HG03460 (cell line): ENCODE measurements at regions not wholly inside any gene's neighbourhood (a gene's known extent, or its start where the extent isn't known, plus 50 kb on each side); places are given as distances from the start of the nearest gene placed in this dataset.

Experiments used
- ATAC-seq: cut with Tn5 transposase; IDR thresholded peaks from one replicate; pipeline ENCODE4 v1.9.1; 2021; ENCODE audit not compliant: unreplicated experiment

- no peak for ATAC-seq
Observed at GRCh38 chr17:5635949-5636348, 51.6 kb upstream of the NLRP1 start.

DNA sequence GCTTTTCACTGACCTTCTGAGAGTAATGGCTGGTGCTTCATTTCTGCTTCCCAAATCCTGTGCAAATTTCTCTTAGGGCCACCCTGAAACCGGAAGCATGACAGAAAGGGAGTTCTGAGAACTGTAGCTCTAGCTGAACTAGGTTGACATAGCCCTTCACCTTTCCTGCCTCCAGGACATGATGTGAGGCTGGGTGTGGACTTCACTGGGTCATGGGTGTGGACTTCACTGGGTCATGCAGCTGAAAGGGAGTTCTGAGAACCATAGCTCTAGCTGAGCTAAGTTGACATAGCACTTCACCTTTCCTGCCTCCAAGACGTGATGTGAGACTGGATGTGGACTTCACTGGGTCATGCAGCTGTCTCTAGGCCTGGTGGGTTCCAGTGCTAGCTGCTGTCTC lies 54.3 kb upstream of the NLRP1 start:
- ATAC-seq: no peak

DNA sequence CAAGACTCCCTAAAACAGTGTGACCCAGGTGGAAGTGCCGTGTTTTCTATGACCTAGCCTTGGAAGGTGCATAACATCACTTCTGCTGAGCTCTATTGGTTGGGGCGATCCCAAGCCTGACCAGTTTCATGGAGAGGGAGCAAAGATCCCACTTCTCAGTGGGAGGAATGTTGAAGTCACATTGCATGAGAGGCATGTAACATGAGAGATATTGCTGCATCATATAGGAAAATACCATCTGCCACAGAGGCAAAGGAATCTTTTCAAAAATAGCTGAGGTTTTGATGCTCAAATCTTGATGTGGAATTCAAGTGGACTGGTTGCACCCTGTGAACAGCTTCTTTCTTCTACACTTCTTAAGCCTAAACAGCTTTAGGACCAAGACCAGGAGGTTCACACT lies 56.4 kb upstream of the NLRP1 start:
- no peak for ATAC-seq

DNA sequence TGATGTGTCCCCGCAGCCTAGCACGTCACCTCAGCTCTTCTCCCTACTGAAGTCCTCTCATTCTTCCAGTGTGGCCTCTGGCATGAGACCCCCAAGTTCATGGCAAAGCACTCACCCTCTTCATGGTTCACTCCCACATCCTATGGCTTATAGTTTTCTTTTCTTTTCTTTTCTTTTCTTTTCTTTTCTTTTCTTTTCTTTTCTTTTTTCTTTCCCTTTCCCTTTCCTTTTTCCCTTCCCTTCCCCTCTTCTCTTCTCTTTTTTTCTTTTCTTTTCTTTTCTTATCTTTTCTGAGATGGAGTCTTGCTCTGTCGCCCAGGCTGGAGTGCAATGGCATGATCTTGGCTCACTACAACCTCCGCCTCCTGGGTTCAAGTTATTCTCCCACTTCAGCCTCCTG lies 58.4 kb upstream of the NLRP1 start:
- no peak for ATAC-seq

DNA sequence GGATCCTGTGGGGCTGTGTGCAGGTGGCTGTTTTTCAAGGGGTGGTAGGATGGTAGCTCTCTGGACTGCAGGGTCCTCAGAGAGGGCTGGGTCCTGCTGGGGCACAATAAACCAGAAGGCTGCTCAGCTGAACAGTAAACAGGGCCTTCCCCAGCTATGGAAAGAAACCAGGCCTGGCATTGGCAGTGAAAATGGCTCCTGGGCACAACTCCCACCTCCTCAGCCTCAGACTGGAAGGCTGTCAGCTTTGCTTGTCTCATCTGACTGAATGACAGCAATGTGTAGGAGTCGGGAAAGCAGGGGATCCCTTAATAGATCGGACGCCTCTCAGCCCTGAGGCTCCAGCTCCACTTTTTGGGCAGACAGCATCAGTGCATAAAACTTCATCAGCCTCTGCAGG lies 59.8 kb upstream of the NLRP1 start:
- ATAC-seq: no peak

DNA sequence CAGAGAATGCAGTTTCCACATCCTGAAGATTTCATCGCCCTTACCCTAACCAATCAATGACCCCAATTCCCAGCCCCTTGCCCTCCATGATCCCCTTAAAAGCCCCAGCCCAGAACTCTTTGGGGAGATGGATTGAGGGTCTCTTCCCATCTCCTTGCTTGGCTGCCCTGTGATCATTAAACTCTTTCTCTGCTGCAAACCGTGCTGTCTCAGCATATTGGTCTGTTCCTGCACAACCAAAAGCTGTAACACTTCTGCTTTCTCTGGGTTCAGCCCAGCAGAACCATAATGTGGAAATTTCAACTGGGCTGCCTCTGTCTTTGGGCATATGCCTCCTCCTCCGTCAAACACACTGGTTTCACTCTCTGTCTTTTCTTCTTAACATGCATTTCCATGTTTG lies 67.0 kb upstream of the NLRP1 start:
- no peak for ATAC-seq

- no peak for ATAC-seq
Observed at GRCh38 chr17:5661491-5662125, 77.3 kb upstream of the NLRP1 start.

DNA sequence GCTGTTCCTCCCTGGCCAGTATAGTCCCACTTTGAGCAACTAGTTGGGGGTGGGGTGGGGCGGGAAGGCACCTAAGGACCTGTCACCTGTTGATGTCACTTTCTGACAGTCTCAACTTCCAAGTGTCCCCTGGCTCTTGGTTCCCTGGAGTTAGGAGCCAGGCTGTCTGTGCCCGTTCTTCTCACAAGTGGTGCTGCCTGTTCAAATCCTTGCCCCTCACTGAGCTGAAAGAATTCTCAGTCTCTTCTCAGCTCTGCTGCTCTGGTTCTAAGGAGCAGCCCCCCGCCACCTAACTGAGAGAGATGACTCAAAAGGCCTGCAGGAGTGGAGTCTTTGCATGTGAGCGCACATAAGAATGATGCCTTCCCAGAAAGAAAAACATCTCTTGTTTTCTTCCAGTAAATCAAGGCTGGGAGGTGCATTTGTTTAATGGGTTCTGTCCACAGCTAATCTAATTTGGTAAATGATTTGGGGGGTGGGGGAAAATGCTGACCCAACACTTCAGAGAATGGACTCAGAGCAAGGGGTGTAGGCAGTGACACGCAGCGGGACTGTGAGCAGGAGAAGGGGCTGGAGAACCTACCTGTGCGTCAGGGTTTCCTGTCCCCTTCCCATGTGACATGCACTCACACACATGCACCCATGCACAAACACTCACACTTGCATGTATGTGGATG lies 78.2 kb upstream of the NLRP1 start:
- no peak for ATAC-seq

GRCh38 chr17:5665164-5665563 lies 80.9 kb upstream of the NLRP1 start:
- ATAC-seq: no peak

DNA sequence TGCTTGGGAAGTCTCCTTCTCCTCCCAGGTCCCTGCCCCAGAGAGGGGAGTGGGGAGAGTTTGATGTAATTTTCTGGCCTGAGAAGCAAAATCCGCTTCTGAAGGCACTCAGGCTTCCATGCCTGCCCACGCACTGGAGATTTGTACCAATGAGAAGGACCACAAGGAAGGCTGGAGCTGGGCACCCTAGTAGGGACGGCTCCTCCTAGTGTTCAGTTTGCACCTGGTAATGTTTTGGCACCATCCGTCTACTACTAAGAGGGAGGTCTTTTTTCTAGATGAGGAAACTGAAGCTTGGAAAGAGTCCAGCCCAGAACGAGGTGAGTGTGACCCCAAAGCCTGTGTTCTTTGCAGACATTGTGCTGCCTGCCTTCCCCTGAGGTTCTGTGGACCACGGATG lies 83.6 kb upstream of the NLRP1 start:
- no peak for ATAC-seq

GRCh38 chr17:5668557-5669138 lies 84.3 kb upstream of the NLRP1 start:
- ATAC-seq: no peak

- ATAC-seq: no peak
Observed at GRCh38 chr17:5669191-5669590, 84.9 kb upstream of the NLRP1 start.

DNA sequence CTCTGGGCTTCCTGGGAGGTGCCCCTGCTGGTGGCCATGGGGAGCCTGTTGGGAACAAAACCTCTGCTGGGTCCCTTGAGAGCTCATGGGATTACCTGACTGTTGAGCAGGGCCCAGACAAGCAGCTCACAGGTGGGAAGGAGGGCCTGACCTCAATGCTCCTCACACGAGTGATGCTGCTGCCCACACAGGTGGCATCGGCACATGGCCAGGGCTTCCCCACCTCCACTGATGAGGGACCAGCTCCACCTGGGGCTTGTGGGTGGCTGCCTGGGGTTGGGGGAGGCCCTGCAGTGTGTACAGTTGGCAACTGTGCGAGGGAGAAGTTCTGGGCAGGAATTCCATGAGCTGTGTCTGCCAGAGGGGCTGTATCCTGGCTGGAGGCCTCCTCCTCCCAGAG lies 87.8 kb upstream of the NLRP1 start:
- ATAC-seq: no peak

- no peak for ATAC-seq
Observed at GRCh38 chr17:5672815-5673430, 88.6 kb upstream of the NLRP1 start.

DNA sequence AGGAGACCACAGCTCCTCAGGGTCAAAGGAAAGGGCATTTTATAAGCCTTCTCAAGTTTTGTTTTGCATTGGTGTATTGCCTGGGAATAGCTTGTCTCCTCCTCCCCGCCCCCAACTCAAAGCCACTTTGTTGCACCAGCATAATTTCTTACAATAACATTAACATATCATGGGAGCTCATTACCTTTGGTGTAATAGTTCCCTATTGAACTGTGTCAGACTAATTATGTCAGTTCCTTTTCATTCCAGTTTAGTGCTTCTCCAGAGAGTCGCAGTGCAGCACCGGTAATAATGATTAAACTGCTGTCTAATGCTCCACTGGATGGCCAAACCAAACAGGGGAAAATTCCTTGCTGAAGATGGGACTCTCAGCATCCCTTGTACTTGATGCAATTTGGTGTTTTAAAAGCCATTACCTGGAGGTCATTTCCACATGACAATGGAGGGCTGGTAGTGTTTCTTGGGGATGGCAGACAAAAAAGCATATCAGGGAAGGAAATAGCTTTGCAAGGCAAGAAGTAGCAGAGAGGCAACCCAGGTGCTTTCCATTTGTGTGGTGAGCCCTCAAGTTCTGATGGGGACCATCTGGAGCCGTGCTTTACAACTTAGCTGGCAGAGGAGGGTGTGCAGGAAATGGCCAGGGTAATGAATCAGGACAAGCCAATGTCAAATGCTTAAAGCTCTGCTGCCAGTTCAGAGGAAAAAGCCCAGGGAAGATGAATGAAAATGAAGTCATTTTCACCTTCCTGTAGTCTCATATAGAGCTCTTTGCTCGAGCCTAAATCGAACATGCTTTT lies 91.5 kb upstream of the NLRP1 start:
- ATAC-seq: no peak

DNA sequence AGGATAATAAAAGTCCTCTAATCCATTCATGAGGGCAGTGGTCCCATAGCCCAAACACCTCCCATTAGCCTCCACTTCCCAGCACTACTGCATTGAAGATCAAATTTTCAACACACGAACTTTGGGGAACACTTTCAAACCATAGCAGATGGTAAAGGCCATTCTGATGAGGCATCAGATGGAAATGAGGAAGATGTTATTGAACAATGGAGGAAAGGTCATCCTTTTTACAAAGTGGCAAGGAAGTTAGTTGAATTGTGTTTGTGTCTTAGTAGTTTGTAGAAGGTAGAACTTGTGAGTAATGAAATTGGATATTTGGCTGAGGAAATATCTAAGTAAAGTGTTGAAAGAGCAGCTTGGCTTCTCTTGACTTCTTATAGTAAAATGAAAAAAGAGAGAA lies 93.3 kb upstream of the NLRP1 start:
- no peak for ATAC-seq

DNA sequence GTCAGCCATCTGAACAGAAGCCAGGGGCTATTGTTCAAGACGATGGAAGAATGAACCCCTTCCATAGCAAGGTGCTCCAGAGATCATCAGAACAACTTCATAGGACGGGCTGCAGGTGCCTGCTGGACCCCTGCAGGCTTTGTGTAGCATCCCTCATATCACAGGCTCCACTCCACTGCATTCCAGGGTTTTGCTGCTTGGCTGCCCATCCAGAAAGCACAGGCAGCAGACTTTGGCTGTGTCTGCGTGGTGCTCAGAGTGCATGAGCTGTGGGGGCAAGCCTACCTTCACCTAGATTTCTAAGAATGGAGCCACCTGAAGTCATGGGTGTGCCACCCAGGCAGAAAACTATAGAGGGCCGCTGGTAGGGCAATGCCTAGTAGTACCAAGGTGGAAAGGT lies 93.9 kb upstream of the NLRP1 start:
- no peak for ATAC-seq

DNA sequence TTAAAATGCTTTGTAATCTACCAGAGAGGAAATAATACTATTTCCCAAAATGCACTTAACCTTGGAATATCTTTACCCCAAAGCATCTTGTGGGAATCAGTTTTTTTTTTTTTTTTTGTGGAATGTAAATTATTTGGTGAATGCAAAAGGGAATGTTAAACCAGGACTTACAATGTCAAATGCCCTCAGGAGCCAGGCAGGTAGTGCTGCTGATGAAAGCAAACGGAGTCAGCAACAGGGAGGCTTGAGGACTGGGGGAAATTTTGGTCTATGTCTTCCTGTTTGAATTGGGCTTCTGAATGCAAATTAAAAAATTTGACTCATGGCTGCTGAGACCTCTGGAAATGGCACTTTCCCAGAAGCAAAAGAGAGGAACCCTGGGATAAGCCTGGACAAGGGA lies 96.5 kb upstream of the NLRP1 start:
- no peak for ATAC-seq

DNA sequence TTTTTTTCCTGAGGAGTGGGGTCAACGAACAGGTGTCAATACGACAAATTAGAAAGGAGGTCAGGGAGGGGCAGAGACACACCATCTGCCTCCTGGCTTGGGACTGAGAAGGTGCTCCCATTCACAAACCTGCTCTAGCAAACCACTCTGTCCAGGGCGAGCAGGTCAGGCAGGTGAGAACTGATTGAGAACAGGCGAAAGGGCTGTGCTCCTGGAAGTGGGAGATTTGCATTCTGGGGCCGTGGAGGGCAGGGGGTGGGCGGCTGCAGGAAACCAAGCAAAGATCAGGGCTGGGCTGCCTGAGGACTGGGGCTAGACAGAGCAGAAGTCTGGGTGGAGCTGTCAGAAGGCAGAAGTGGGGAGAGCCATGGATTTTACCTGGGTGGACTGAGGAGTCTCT lies 98.9 kb upstream of the NLRP1 start:
- ATAC-seq: no peak

GRCh38 chr17:5686074-5686635 lies 101.8 kb upstream of the NLRP1 start:
- ATAC-seq: no peak

- no peak for ATAC-seq
Observed at GRCh38 chr17:5687646-5688045, 103.3 kb upstream of the NLRP1 start.
